Spleen (tissue), 11 donors: ENCODE measurements at regions not wholly inside any gene's neighbourhood (a gene's known extent, or its start where the extent isn't known, plus 50 kb on each side); places are given as distances from the start of the nearest gene placed in this dataset.
"Not testable (repeated sequence)": the region's sequence is repeated elsewhere in the genome, so short reads cannot be mapped to it uniquely, and the experiment has no call there.

ENCODE experiments used
- DNase-seq: peaks from one replicate; pipeline ENCODE4 v3.0.0-alpha.2; 2020
- H3K27ac ChIP-seq, 8 donors: fragments of 200-600 bp; sonication (generic) in 7 of 8; 1 replicate in 4 of 8; 2 replicates in 4 of 8; pipeline versions ENCODE4 v1.5.0 to v1.8.0; 2016 to 2021; ENCODE audit warnings: inconsistent platforms in 4 of 8, mild to moderate bottlenecking in 4 of 8, moderate library complexity in 1 of 8
- H3K27me3 ChIP-seq, 7 donors: fragments of 200-600 bp; sonication (generic) in 6 of 7; replicated peaks in 1 of 7; 1 replicate in 4 of 7; 2 replicates in 3 of 7; pipeline versions ENCODE4 v1.5.0 to v1.8.0; 2016 to 2021; ENCODE audit warnings: inconsistent platforms in 3 of 7, mild to moderate bottlenecking in 1 of 7
- H3K36me3 ChIP-seq, 6 donors: fragments of 200-600 bp; sonication (generic) in 5 of 6; 1 replicate in 4 of 6; 2 replicates in 2 of 6; pipeline versions ENCODE4 v1.5.0 to v1.8.0; 2016 to 2021; ENCODE audit warnings: inconsistent platforms in 2 of 6
- H3K4me1 ChIP-seq, 6 donors: fragments of 200-600 bp; sonication (generic) in 5 of 6; 1 replicate in 3 of 6; 2 replicates in 3 of 6; pipeline versions ENCODE4 v1.5.0 to v1.8.0; 2016 to 2021; ENCODE audit warnings: inconsistent platforms in 3 of 6
- H3K4me3 ChIP-seq, 8 donors: fragments of 200-600 bp; sonication (generic) in 7 of 8; 1 replicate in 4 of 8; 2 replicates in 4 of 8; pipeline versions ENCODE4 v1.5.0 to v1.8.0; 2016 to 2021; ENCODE audit warnings: inconsistent platforms in 4 of 8, mild to moderate bottlenecking in 4 of 8, moderate library complexity in 2 of 8
- H3K9me3 ChIP-seq, 8 donors: fragments of 200-600 bp; sonication (generic) in 7 of 8; 1 replicate in 4 of 8; 2 replicates in 4 of 8; pipeline versions ENCODE4 v1.5.0 to v1.8.0; 2016 to 2021; ENCODE audit warnings: inconsistent platforms in 4 of 8
- POLR2A ChIP-seq, 3 donors: fragments of 450-650 bp; IDR thresholded peaks; one replicate each; pipeline ENCODE4 v1.5.1; 2017; ENCODE audit warnings: antibody characterized with exemption in 3 of 3, mild to moderate bottlenecking in 1 of 3
- POLR2AphosphoS5 ChIP-seq, 3 donors: sonication (generic); formaldehyde crosslinking; IDR thresholded peaks; one replicate each; pipeline ENCODE4 v1.5.1; 2017; ENCODE audit warnings: antibody characterized with exemption in 3 of 3
- WGBS, 5 donors: extraction: QIAGEN DNeasy Blood & Tissue Kit in 3 of 5; methylation state at CpG; one replicate each; pipeline versions ENCODE4 v1.1.5 to v1.1.7; 2013 to 2018; 5-methylcytosine and 5-hydroxymethylcytosine counted together
- intact Hi-C: fragments of 100-400 bp; cut with DNase I; formaldehyde crosslinking; loops from one replicate; pipeline ENCODE4 v1.15.0; 2023; ENCODE audit warnings: low total_unique reads
- TF ChIP-seq, protein P1 (sequence below), 11 experiments: fragments of 200-600 bp in 7 of 11; fragments of 450-650 bp in 4 of 11; sonication (generic) in 4 of 11; IDR thresholded peaks in 8 of 11; conservative IDR thresholded peaks in 3 of 11; 1 replicate in 7 of 11; 2 replicates in 4 of 11; pipeline versions ENCODE4 v1.4.0 to v1.8.0; 2016 to 2021; ENCODE audit warnings: antibody characterized with exemption in 11 of 11, inconsistent platforms in 4 of 11, mild to moderate bottlenecking in 1 of 11
- donor health status: healthy with polysubstance abuse.
- donor health status: DM: no; HTN: no; CAD: no; lungs with moderate emphysema.
- donor health status: DM: no; HTN: no; CAD: no.
- donor health status: Bipolar disorder and iron deficiency.
- donor health status: healthy.
- donor health status: DM: no; HTN: no; CAD: no.
- donor health status: DM: yes; HTN: yes; CAD: no.

GRCh38 chr13:47687577-47687976 lies 313.5 kb downstream of the SUCLA2 start:
- no peak for DNase-seq
- 56 to 70% (median 59%) methylated on average over 2 of the region's 2 CpGs for WGBS, 5 donors
- no peak for TF ChIP-seq POLR2AphosphoS5 (IDR thresholded peaks at IDR 0.05)
- no peak for TF ChIP-seq POLR2A (IDR thresholded peaks at IDR 0.05)
- TF ChIP-seq, protein P1, sequence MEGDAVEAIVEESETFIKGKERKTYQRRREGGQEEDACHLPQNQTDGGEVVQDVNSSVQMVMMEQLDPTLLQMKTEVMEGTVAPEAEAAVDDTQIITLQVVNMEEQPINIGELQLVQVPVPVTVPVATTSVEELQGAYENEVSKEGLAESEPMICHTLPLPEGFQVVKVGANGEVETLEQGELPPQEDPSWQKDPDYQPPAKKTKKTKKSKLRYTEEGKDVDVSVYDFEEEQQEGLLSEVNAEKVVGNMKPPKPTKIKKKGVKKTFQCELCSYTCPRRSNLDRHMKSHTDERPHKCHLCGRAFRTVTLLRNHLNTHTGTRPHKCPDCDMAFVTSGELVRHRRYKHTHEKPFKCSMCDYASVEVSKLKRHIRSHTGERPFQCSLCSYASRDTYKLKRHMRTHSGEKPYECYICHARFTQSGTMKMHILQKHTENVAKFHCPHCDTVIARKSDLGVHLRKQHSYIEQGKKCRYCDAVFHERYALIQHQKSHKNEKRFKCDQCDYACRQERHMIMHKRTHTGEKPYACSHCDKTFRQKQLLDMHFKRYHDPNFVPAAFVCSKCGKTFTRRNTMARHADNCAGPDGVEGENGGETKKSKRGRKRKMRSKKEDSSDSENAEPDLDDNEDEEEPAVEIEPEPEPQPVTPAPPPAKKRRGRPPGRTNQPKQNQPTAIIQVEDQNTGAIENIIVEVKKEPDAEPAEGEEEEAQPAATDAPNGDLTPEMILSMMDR (IDR thresholded peaks at IDR 0.05 in 8 of 11, conservative IDR thresholded peaks at IDR 0.05 in 3 of 11): no peak
- Histone ChIP-seq H3K4me3 (no peak overlapping the region), H3K36me3 (no peaks in the 10 kb centered on the region), H3K27ac (no peak overlapping the region), H3K4me1 (no peaks in the 10 kb centered on the region), H3K9me3 (no peaks in the 10 kb centered on the region), H3K27me3 (no peaks in the 10 kb centered on the region)
- intact Hi-C loops: no loop called here

GRCh38 chr13:47685156-47685555 lies 315.9 kb downstream of the SUCLA2 start:
- H3K27me3 ChIP-seq, H3K4me3 ChIP-seq, intact Hi-C loops, H3K4me1 ChIP-seq, H3K27ac ChIP-seq, H3K9me3 ChIP-seq, DNase-seq, H3K36me3 ChIP-seq: not testable (repeated sequence)
- 89 to 98% (median 95%) methylated on average over 2 of the region's 2 CpGs for WGBS, 5 donors

- intact Hi-C loops: no loop called here
- H3K9me3 ChIP-seq: no peaks in the 10 kb centered on the region
- TF ChIP-seq POLR2AphosphoS5 (IDR thresholded peaks at IDR 0.05): no peak
- TF ChIP-seq, protein P1 (IDR thresholded peaks at IDR 0.05 in 8 of 11, conservative IDR thresholded peaks at IDR 0.05 in 3 of 11): no peak
- TF ChIP-seq POLR2A (IDR thresholded peaks at IDR 0.05): no peak
- H3K27me3 ChIP-seq: no peaks in the 10 kb centered on the region
- WGBS, 5 donors: 71 to 88% (median 85%) methylated on average over 2 of the region's 2 CpGs
- H3K27ac ChIP-seq: no peak overlapping the region
- no peaks in the 10 kb centered on the region for H3K4me1 ChIP-seq
- no peak for DNase-seq
- H3K36me3 ChIP-seq: no peaks in the 10 kb centered on the region
- H3K4me3 ChIP-seq: no peak overlapping the region
These were observed 320.3 kb downstream of the SUCLA2 start for GRCh38 chr13:47680748-47681147.

- TF ChIP-seq, protein P1 (IDR thresholded peaks at IDR 0.05 in 8 of 11, conservative IDR thresholded peaks at IDR 0.05 in 3 of 11): no peak
- no peak for TF ChIP-seq POLR2AphosphoS5 (IDR thresholded peaks at IDR 0.05)
- TF ChIP-seq POLR2A (IDR thresholded peaks at IDR 0.05): no peak
- Histone ChIP-seq H3K36me3 (no peaks in the 10 kb centered on the region), H3K9me3 (no peaks in the 10 kb centered on the region), H3K27me3 (no peaks in the 10 kb centered on the region), H3K4me1 (no peaks in the 10 kb centered on the region), H3K27ac (no peak overlapping the region), H3K4me3 (no peak overlapping the region)
- intact Hi-C loops: no loop called here
- no peak for DNase-seq
- WGBS, 5 donors: 74 to 94% (median 79%) methylated on average over 1 of the region's 1 CpG
These were observed 321.7 kb downstream of the SUCLA2 start for GRCh38 chr13:47679401-47679800.
